ENCODE measurements at regions not wholly inside any gene's neighbourhood (a gene's known extent, or its start where the extent isn't known, plus 50 kb on each side); places are given as distances from the start of the nearest gene placed in this dataset.
"Not testable (repeated sequence)": the region's sequence is repeated elsewhere in the genome, so short reads cannot be mapped to it uniquely, and the experiment has no call there.

DNA sequence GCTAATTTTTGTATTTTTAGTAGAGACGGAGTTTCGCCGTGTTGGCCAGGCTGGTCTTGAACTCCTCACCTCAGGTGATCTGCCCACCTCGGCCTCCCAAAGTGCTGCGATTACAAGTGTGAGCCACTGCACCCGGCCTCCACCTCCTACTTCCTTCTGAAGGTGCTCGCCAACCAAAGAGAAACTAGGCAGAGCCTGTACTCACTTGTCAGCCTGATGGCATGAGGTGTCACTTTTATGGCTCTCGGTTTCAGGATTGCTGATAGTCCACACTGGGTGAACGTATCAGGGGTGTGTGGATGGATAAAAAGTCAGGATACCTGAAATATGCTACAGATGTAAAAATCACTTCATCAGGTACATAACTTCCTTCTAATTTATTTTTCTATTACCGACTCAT is 468.3 kb downstream of the DIRAS2 start:
- TF ChIP-seq CTCF, POLR2A, POLR2AphosphoS5 (IDR thresholded peaks at IDR 0.05): not testable (repeated sequence)
